NCI-H446 (cell line): ENCODE measurements at regions not wholly inside any gene's neighbourhood (a gene's known extent, or its start where the extent isn't known, plus 50 kb on each side); places are given as distances from the start of the nearest gene placed in this dataset.

ENCODE experiments used
- DNase-seq, 2 experiments: peaks; one replicate each; lab custom pipeline; 2025; lab: John Stamatoyannopoulos, UW

GRCh38 chr4:157882901-157883300 is 289.9 kb downstream of the GASK1B start:
- peak; percentile 28 to 49 for DNase-seq

- DNase-seq: peak in 1 of 2 experiments; percentile 31
These were observed 292.1 kb downstream of the GASK1B start for GRCh38 chr4:157880761-157881160.

- no peak for DNase-seq
These were observed 318.0 kb downstream of the GASK1B start for GRCh38 chr4:157854819-157855218.

- DNase-seq: no peak
These were observed 332.2 kb downstream of the GASK1B start for GRCh38 chr4:157840648-157841047.

GRCh38 chr4:157840034-157840433 is 332.8 kb downstream of the GASK1B start:
- DNase-seq: no peak

DNA sequence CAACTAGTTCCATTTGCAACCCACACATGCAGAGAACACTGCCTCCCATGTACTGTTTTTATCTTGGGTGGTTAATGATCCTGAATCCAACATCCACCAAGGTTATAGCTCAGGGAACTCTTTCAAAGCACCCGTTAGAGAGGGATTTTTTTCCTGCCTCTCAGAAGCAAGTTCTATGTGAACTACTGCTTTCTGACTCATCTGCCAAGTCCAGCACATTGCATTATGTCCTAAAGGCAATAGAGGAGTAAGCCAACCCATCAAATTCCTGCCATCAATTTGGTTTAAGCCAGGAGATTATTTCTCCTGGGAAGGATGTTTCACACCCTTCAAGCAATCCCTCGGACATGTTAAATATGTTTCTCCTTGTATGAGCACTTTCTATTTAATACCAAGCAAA is 334.5 kb downstream of the GASK1B start:
- no peak for DNase-seq

- DNase-seq: no peak
These were observed 335.6 kb downstream of the GASK1B start for GRCh38 chr4:157837071-157837703.

DNA sequence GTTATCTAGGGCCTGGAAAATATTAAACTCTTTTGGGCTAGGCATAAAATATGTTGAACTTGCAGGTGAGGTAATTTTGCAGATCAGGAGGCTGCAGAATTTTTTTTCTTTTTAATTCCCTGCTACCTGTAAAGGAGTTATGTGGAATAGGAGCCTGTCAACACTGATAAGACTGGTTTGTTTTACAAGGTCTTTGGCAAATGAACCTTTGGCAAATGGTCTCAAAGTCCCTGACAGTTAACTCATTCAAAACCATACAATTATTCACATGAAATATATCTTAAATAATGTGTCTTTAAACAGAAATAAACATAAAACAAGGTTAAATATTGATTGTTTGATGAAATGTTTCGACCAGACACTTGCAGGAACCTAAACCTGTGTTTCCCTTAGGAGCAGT is 340.2 kb downstream of the GASK1B start:
- DNase-seq: no peak

- no peak for DNase-seq
These were observed 348.8 kb downstream of the GASK1B start for GRCh38 chr4:157824021-157824420.

DNA sequence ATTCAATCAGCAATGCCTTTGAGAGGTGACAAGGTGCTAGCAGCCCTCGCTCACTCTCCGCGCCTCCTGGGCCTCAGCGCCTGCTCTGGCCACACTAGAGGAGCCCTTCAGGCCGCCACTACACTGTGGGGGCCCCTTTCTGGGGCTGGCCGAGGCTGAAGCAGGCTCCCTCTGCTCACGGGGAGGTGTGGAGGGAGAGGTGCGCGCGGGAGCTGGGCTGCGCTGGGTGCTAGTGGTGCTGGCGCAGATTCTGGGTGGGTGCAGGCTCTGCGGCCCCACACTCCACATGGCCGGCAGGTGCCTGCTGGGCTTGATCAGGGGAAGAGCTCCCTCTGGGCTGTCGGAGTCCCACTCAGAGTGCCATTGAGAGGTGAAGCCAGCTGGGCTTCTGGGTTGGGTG is 351.0 kb downstream of the GASK1B start:
- DNase-seq: no peak

GRCh38 chr4:157819693-157820464 is 352.9 kb downstream of the GASK1B start:
- DNase-seq: no peak

DNA sequence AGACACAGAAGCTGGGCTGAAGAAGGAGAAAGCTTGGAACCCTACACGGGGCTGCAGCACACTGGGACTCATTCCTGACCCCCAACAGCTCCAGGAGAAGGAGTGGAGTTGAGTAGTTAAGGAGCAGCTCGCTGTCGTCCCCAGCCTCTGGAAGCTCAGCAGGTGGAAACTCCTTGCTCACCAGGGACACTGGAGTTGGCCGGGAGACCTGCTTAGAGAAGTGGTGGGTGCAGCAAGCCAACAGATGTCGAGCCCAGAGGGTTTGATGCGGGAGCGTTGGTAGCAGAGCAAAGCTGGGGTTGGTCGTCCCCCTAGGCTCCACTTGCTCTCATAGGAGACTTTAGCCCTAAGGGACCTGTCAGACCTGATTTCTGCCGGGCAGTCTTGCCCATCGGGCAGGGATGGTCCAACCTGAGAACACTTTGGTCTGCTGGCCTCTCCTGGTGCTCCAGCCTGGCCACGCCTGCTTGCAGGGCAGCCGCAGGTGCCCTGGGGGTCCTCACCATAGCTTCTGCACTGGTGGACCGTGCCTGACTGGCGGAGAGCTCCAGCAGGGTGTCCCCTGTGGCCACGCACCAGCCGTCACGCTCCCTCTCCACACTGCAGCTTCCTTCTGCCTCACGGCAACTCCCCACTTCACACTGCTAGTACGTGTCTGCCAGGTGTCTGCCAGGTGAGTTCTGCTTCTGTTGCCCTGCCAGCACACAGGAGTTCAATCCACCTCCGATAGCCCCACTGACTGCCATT is 353.7 kb downstream of the GASK1B start:
- no peak for DNase-seq

GRCh38 chr4:157810137-157810774 is 362.6 kb downstream of the GASK1B start:
- DNase-seq: no peak

GRCh38 chr4:157808796-157809383 is 363.9 kb downstream of the GASK1B start:
- DNase-seq: no peak

- DNase-seq: no peak
These were observed 366.6 kb downstream of the GASK1B start for GRCh38 chr4:157806184-157806583.

DNA sequence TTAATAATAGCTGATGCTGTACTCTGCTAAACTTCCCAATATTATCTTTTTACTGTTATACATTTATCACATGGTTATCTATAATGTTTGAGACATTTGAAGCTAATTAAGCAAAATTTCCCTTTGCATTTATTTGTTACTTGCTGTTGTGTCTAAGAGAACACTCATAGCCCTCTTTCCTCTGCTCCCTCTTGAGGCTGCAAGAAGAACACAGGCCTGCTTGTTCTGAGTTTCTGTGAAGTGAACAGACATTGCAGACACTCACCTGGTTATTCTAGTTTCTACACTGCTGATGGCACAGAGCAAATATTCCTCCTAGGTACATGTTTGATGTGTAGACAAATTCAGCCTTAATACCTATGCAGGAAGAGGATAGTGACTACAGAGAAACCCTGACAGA is 367.8 kb downstream of the GASK1B start:
- no peak for DNase-seq

DNA sequence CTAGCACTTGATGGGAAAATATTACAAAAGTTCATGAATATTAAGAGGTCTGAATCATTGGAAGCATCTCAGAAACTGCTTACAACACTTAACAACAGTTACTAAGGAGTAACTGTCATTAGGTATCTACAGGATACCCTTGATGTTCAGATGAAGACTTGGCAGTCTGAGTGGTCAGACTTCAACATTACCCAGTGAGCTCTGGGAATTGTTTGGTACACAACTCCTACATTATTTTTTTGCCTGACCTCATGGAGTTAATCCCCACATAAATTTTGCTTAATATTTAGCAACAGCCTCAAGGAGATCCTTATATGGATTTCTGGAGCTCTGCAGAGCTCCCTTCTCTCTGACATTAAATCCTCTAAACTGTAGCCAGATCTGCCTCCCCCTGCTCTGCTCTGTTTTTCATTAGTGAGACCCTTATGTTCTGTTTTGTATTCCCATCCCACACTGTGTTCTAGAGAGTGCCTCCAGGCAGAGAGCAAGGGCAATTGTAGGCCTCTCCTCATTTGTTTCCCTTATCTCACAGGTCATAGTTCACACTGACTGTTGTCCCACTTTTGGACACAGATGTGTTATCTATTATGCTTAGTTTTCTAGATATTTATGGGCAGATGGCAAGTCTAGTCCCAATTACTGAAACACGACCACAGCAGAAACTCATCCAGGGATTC is 368.8 kb downstream of the GASK1B start:
- peak in 1 of 2 experiments; percentile 9 for DNase-seq

- no peak for DNase-seq
These were observed 369.4 kb downstream of the GASK1B start for GRCh38 chr4:157803421-157803820.

DNA sequence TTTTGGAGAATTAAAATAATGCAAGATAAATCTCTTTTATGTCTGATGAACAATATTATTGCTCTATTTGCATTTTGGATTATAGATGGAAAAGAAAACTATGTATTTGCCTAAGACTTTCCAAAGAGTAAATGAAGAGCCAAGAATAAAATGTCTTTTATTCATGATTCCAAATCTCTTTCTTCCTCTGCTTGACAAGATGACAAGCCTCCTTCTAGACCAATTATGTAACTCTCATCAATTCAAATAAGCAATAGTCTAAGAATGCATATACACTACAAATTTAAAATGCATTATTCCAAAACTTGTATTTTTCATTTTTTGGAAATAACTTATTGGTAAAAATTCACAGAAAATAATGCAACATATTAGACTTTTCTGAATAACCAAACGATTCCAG is 377.3 kb downstream of the GASK1B start:
- DNase-seq: no peak

GRCh38 chr4:157792716-157793115 is 380.1 kb downstream of the GASK1B start:
- no peak for DNase-seq

DNA sequence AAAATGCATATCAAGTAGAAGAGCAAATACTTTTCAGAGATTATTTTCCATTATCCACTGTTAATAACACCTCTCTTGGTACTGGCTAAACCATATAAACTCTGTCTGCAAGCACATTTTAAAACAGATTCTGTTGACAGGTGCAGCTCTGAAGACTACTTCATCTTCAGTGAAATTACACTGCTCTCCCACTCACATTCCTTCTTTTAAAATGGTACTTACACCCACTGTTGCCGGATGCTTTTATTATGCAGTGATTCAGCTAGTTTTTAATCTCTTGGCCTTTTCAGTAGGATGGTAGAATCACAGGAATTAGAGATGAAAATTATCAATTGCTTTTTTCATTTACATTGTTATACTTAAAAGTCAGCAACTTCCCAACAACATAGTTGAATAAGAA is 381.6 kb downstream of the GASK1B start:
- no peak for DNase-seq

GRCh38 chr4:157787618-157788017 is 385.2 kb downstream of the GASK1B start:
- no peak for DNase-seq
